GM21737 (cell line): ENCODE measurements at regions not wholly inside any gene's neighbourhood (a gene's known extent, or its start where the extent isn't known, plus 50 kb on each side); places are given as distances from the start of the nearest gene placed in this dataset.

ENCODE experiments used
- ATAC-seq: cut with Tn5 transposase; IDR thresholded peaks from one replicate; pipeline ENCODE4 v1.9.1; 2021; ENCODE audit warnings: mild to moderate bottlenecking, moderate library complexity; ENCODE audit not compliant: unreplicated experiment

DNA sequence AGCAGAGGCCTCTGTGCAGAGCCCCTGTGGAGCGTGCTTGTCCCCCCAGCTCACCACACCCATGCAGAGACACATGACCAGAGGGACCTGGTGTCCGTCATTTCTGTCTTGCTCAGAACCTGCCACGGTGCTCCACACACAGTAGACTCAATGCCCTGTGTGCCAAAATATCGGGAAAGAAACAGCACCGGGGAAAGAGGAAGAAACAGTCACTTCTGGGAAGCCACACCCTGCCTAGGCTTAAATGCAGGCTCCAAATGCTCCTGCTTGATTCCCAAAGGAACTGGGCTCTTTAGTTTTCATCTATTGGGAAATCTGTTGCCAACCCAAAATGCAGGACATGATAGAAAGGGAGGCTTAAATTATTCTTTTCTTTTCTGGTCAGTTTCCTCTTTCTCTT, 503.9 kb downstream of the CD83 start:
- ATAC-seq = no peak

- no peak for ATAC-seq
Observed at GRCh38 chr6:14622085-14622484, 504.5 kb downstream of the CD83 start.

- ATAC-seq = no peak
Observed at GRCh38 chr6:14622909-14623505, 505.4 kb downstream of the CD83 start.

DNA sequence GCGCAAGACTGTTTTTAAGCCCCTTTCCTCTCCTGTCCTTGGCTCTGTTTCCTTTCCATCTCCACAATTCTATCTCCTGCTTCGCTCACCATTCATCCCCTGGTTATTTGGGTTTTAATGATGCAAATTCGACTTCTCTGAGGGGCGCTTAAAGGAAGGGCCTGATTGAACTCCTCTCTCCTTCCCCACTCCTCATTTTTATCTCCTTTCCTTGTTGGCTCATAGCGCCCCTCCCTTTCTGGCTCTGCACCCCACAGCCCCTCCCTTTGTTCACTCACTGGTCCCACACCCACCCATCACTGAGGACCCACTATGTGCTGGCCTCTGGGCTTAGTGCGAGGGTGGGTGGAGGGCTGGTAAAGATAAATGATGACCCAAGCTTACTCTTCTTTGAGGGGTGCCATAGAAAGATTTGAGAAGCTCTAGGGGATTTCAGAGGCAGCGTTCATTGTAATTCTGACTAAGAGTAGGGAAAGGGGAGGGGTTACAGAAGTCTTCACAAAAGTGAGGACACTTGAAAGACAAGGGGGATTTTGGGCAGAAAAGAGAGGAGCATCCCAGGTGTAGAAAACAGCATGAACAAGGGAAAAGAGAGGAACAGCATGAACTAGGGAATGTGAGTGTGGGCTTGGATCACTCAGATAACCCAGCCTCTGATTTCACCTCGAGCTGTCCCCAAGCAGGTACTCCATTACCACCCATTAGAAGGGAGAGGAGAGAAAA, 507.8 kb downstream of the CD83 start:
- no peak for ATAC-seq

- no peak for ATAC-seq
Observed at GRCh38 chr6:14626556-14626955, 509.0 kb downstream of the CD83 start.

- ATAC-seq = no peak
Observed at GRCh38 chr6:14630016-14630415, 512.4 kb downstream of the CD83 start.

DNA sequence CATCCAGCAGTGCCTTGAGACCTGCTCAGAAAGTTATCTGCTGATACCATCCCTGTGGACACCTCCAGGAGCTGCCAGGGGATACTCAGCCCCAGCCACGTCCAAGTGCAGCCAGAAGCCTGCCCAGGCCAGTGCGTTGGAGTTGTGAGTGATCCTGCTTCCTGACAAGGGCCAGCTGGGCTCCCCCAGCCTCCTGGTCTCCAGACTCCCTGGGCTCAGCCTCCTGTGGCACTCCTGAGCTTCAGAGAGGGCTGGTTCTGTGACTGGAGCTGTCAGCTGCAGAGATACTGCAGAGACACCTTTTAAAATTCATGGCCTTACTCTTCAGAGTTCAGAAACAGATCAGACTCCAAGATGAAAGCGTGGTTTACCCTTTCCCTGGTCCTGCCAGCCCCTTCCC, 515.9 kb downstream of the CD83 start:
- no peak for ATAC-seq

DNA sequence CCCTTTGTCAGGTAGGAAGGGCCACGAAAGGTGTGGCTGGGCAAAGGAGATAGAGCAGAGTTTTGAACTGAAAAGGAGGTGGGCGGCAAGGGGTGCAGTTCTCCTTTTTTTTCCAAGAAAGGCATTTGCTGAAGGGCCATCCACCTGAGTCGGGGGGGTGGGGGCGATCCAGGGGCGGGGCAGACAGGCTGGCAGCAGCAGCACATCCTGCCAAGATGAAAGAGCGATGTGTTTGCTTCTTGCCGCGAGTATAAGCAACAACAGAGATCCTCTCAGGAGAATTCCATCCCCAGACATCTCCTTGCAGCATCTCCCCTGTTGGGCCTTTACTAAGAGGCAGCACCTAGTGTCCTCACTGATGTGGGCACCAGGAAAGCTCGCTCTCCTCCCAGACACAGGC, 516.5 kb downstream of the CD83 start:
- ATAC-seq = no peak

DNA sequence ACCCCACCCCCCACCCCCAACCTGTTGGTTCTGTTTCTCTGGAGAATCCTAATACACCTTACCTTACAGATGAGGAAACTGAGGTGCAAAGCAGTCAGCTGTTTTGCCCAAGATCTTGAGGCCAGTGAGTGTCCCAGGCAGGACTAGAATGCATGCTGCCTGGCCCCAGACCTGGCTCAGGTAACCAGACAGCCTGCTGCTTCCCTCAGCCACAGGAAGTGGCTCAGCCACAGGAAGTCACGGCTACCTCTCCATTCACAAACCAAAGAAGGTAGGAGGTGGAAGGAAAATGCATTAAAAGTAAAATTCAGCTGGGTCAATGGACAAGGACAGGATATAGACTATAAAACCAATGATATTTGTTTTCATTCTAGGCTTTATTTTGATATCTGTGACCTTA, 517.6 kb downstream of the CD83 start:
- ATAC-seq = no peak

GRCh38 chr6:14635934-14636591, 518.5 kb downstream of the CD83 start:
- peak; percentile 51 for ATAC-seq

GRCh38 chr6:14638435-14638905, 520.9 kb downstream of the CD83 start:
- ATAC-seq = no peak

DNA sequence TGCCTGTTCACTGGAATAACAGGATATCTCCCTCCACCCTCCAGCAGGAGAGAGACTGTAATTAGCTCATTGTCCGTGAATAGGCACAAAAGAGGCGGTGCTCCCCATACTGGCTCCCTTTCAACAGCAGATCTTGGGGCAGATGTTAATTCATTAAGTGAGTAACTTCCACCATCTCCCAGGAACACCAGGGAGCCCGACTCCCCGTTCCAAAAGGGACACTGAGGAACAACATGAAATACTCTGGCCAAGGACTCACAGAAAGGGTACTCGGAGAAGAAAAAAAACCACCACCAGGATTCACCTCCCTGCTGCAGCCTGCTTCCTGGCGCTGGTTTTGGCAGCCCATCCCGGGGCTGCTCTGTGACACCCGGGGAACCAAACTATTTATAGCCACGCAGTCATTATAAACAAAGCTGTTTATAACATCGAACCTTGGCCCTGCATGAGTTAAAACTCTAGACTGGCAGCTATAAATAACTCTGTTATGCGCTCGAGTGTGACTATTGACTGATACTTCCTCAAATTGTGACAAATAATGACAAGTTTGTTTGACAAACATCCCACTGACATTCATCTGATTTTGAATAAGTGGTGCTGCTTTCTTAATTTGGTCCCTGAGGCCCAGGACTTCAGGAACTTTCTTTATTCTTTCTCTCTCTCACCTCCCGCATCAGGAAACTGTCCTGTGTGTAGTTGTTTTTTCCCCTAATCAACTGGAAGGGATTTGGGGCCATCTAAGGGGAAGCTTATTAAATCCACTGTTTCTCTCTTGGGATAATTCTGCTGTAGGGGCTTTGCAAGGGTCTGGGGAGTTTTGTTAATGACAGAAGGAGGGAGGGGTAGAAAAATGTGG, 521.6 kb downstream of the CD83 start:
- no peak for ATAC-seq

- no peak for ATAC-seq
Observed at GRCh38 chr6:14639983-14640599, 522.5 kb downstream of the CD83 start.

DNA sequence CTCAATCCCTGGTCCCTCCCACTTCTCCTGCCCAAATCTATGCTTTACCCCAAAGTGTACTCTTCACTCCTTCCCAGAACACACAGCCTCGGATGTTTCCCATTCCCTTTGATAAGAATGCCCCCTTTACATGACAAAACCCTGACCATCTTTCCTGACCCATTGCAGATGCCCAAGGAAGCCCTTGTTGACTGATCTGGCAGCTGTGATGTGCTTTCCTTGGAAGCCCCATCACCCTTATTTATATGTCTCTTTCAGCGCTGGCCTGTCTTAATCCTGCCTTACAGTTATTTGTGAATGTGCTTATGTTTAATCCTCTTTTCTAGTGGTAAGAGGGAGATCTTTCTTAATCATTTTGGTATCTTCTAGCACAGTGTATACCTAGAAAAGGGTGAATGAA, 523.1 kb downstream of the CD83 start:
- ATAC-seq = no peak

GRCh38 chr6:14641423-14642135, 524.0 kb downstream of the CD83 start:
- no peak for ATAC-seq

GRCh38 chr6:14642136-14642505, 524.5 kb downstream of the CD83 start:
- ATAC-seq = no peak

- ATAC-seq = no peak
Observed at GRCh38 chr6:14642842-14643241, 525.3 kb downstream of the CD83 start.

GRCh38 chr6:14644381-14644780, 526.8 kb downstream of the CD83 start:
- no peak for ATAC-seq

- no peak for ATAC-seq
Observed at GRCh38 chr6:14645221-14645620, 527.6 kb downstream of the CD83 start.

- ATAC-seq = no peak
Observed at GRCh38 chr6:14645841-14646240, 528.3 kb downstream of the CD83 start.
